CD4-positive, alpha-beta T cell (primary cell): ENCODE measurements at regions not wholly inside any gene's neighbourhood (a gene's known extent, or its start where the extent isn't known, plus 50 kb on each side); places are given as distances from the start of the nearest gene placed in this dataset.

Experiments used
- ATAC-seq: fragments of 200-7000 bp; cut with Tn5 transposase; one replicate; pipeline ENCODE4 v1.10.0; 2022; ENCODE audit warnings: mild to moderate bottlenecking; ENCODE audit not compliant: poor library complexity
- CTCF ChIA-PET: fragments of 350-600 bp; sonication (Branson Sonifier 250); formaldehyde crosslinking; loops from one replicate; lab custom pipeline; 2021; ENCODE audit warnings: antibody characterized with exemption, inconsistent platforms; lab: Charles Lee
- POLR2A ChIA-PET: fragments of 350-600 bp; sonication (Branson Sonifier 250); formaldehyde crosslinking; loops from one replicate; lab custom pipeline; 2021; ENCODE audit warnings: antibody characterized with exemption, inconsistent platforms; lab: Charles Lee
- DNase-seq, 14 experiments: peaks; one replicate each; pipeline ENCODE4 v3.0.0-alpha.2; 2013 to 2020; ENCODE audit warnings: mixed read lengths in 2 of 14
- H3K27ac ChIP-seq, 2 donors: one replicate each; pipeline versions ENCODE4 v1.5.1 to v1.7.0; 2013; ENCODE audit warnings: low read length in 2 of 2, low read depth in 1 of 2, mild to moderate bottlenecking in 1 of 2
- H3K27me3 ChIP-seq, 2 experiments: 1 replicate in 1 of 2; 2 replicates in 1 of 2; pipeline versions ENCODE4 v1.6.1 to v1.7.0; 2013; ENCODE audit warnings: low read length in 2 of 2, control low read depth in 1 of 2, mild to moderate bottlenecking in 1 of 2, moderate library complexity in 1 of 2; ENCODE audit not compliant: insufficient read depth in 2 of 2, control insufficient read depth in 1 of 2
- H3K36me3 ChIP-seq: one replicate; pipeline ENCODE4 v1.6.1; 2013; ENCODE audit warnings: low read length, control low read depth; ENCODE audit not compliant: insufficient read depth
- H3K4me1 ChIP-seq: one replicate; pipeline ENCODE4 v1.6.1; 2013; ENCODE audit warnings: low read length, control low read depth; ENCODE audit not compliant: insufficient read depth
- H3K4me3 ChIP-seq: one replicate; pipeline ENCODE4 v1.5.1; 2013; ENCODE audit warnings: mild to moderate bottlenecking, low read length, moderate library complexity
- H3K9me3 ChIP-seq, 2 experiments: 1 replicate in 1 of 2; 2 replicates in 1 of 2; pipeline versions ENCODE4 v1.6.1 to v1.7.0; 2013; ENCODE audit warnings: low read length in 2 of 2, mild to moderate bottlenecking in 2 of 2, control low read depth in 1 of 2, moderate library complexity in 1 of 2; ENCODE audit not compliant: control insufficient read depth in 1 of 2, insufficient read depth in 1 of 2
- H3K27ac Mint-ChIP-seq: one replicate; pipeline ENCODE4 v1.8.0; 2020; ENCODE audit warnings: mixed read lengths
- H3K27me3 Mint-ChIP-seq: one replicate; pipeline ENCODE4 v1.8.0; 2021; ENCODE audit warnings: mixed read lengths
- H3K36me3 Mint-ChIP-seq: one replicate; pipeline ENCODE4 v1.8.0; 2021; ENCODE audit warnings: low read depth, mixed read lengths
- H3K4me1 Mint-ChIP-seq: one replicate; pipeline ENCODE4 v1.8.0; 2021; ENCODE audit warnings: low read depth, mixed read lengths
- H3K4me3 Mint-ChIP-seq: one replicate; pipeline ENCODE4 v1.8.0; 2020; ENCODE audit warnings: mild to moderate bottlenecking, mixed read lengths
- H3K9me3 Mint-ChIP-seq: one replicate; pipeline ENCODE4 v1.8.0; 2020; ENCODE audit warnings: mixed read lengths
- intact Hi-C, 2 experiments: fragments of 100-400 bp; cut with DNase I in 1 of 2; cut with micrococcal nuclease in 1 of 2; formaldehyde crosslinking; loops; one replicate each; pipeline versions ENCODE4 v1.15.1 to v1.9.0; 2023 to 2025; cut with DNase I, micrococcal nuclease
- TF ChIP-seq, protein P1 (sequence below): fragments of 200-600 bp; IDR thresholded peaks from one replicate; pipeline ENCODE4 v1.8.0; 2022; ENCODE audit warnings: antibody characterized with exemption, mild to moderate bottlenecking

DNA sequence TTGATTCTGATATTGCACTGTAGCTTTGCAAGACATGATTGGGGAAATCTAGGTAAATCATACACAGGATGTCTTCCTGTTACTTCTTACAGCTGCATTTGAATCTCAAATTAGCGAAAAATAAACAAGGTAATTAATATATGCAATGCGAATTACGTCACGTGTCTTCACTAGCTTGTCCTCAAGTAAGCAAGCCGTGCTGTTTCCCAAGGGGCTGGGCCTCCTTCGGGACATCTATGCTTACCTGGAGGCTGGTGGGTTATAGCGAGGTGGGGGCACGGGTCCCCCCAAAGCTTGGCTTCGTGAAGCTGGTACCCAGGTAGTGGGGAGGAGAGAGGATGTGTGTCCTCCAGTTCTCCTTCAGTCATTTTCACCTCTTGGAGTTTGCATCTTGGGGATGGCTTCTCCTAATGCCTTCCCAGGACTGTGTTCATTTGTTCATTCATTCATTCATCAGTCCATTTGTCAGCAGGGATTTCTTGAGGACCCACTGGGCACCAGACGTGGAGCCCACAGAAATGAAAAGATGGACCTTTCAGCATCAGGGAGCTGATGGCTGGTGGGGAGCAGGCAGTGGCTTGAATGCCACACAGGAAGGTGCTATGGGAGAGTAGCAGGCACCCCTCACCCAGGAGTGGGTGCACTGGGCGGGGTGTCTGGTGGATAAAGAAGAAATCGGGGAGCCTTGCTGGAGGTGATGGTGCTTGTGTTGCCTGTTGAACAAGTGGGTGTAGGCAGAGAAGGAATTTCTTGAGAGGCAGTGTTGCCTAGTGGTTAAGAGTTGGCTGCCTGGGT is 155.1 kb downstream of the GLI2 start:
- Mint-ChIP-seq H3K9me3 (no peaks in the 10 kb centered on the region), H3K27ac (no peak overlapping the region), H3K27me3 (no peaks in the 10 kb centered on the region), H3K4me1 (no peaks in the 10 kb centered on the region), H3K4me3 (no peak overlapping the region), H3K36me3 (no peaks in the 10 kb centered on the region)
- no peak for DNase-seq
- no peaks in the 10 kb centered on the region for H3K27me3 ChIP-seq
- H3K9me3 ChIP-seq = peaks cover 0 to 8% of the 10 kb centered on the region in 2 experiments
- intact Hi-C loops = no loop called here
- no peak for ATAC-seq
- ChIA-PET CTCF (no interaction called here), POLR2A (no interaction called here)
- H3K27ac ChIP-seq = no peak overlapping the region
- no peaks in the 10 kb centered on the region for H3K36me3 ChIP-seq
- no peaks in the 10 kb centered on the region for H3K4me1 ChIP-seq
- TF ChIP-seq, protein P1, sequence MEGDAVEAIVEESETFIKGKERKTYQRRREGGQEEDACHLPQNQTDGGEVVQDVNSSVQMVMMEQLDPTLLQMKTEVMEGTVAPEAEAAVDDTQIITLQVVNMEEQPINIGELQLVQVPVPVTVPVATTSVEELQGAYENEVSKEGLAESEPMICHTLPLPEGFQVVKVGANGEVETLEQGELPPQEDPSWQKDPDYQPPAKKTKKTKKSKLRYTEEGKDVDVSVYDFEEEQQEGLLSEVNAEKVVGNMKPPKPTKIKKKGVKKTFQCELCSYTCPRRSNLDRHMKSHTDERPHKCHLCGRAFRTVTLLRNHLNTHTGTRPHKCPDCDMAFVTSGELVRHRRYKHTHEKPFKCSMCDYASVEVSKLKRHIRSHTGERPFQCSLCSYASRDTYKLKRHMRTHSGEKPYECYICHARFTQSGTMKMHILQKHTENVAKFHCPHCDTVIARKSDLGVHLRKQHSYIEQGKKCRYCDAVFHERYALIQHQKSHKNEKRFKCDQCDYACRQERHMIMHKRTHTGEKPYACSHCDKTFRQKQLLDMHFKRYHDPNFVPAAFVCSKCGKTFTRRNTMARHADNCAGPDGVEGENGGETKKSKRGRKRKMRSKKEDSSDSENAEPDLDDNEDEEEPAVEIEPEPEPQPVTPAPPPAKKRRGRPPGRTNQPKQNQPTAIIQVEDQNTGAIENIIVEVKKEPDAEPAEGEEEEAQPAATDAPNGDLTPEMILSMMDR = no peak
- H3K4me3 ChIP-seq = no peak overlapping the region

DNA sequence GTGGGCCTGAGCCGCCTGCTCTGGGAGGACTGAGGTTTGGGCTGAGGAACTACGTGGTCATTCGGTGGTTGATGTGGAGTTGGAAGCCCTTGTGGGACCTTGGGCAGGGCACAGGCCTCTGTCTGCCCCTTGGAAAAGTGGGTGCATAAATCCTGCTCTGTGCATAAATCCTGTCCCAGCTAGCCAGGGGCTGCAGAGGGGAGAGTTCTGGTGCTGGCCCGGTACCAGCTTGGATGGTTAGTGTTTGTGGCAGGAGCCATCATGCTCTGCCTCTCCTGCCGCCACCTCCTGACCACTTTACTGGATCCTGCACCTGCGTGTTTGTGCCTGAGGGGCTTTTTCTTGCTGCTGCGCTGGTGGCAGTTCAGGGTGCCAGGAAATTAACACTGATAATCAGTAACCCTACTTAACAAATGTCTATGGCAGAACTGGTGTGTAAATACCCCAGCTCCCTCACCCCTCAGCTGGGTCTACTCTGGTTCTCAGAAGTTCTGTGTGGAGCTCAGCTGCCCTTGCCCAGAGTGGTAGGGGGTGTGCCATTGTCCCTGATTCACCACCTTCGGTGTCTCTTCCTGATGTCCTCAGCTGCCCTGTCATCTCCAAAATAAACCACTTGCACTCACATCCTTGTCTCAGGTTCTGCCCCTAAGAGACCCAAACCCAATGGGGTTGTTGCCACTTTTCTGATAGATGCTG is 156.8 kb downstream of the GLI2 start:
- ChIA-PET POLR2A (no interaction called here), CTCF (no interaction called here)
- no peaks in the 10 kb centered on the region for H3K27me3 ChIP-seq
- TF ChIP-seq, protein P1 = no peak
- peaks cover 0 to 5% of the 10 kb centered on the region in 2 experiments for H3K9me3 ChIP-seq
- ATAC-seq (no peak), DNase-seq (no peak)
- no peaks in the 10 kb centered on the region for H3K4me1 ChIP-seq
- no peaks in the 10 kb centered on the region for H3K36me3 Mint-ChIP-seq
- H3K36me3 ChIP-seq = no peaks in the 10 kb centered on the region
- H3K27me3 Mint-ChIP-seq = no peaks in the 10 kb centered on the region
- intact Hi-C loops = no loop called here
- H3K27ac ChIP-seq = no peak overlapping the region
- H3K27ac Mint-ChIP-seq = no peak overlapping the region
- H3K4me3 Mint-ChIP-seq = no peak overlapping the region
- H3K9me3 Mint-ChIP-seq = no peaks in the 10 kb centered on the region
- no peak overlapping the region for H3K4me3 ChIP-seq
- no peaks in the 10 kb centered on the region for H3K4me1 Mint-ChIP-seq

- H3K27me3 Mint-ChIP-seq = no peaks in the 10 kb centered on the region
- CTCF ChIA-PET = no interaction called here
- H3K36me3 Mint-ChIP-seq = no peaks in the 10 kb centered on the region
Measured at GRCh38 chr2:120892967-120893667, 157.4 kb downstream of the GLI2 start.

More at GRCh38 chr2:120892967-120893667, 157.4 kb downstream of the GLI2 start:
- H3K36me3 ChIP-seq = no peaks in the 10 kb centered on the region
- DNase-seq (no peak), ATAC-seq (no peak)
- H3K9me3 Mint-ChIP-seq = no peaks in the 10 kb centered on the region
- H3K4me1 Mint-ChIP-seq = no peaks in the 10 kb centered on the region
- intact Hi-C loops = no loop called here
- H3K4me3 Mint-ChIP-seq = no peak overlapping the region
- no peak overlapping the region for H3K27ac Mint-ChIP-seq
- no peak overlapping the region for H3K4me3 ChIP-seq
- no peaks in the 10 kb centered on the region for H3K4me1 ChIP-seq
- no peak overlapping the region for H3K27ac ChIP-seq
- no peaks in the 10 kb centered on the region for H3K9me3 ChIP-seq
- no peaks in the 10 kb centered on the region for H3K27me3 ChIP-seq
- POLR2A ChIA-PET = no interaction called here
- TF ChIP-seq, protein P1 = no peak
